ENCODE measurements at regions not wholly inside any gene's neighbourhood (a gene's known extent, or its start where the extent isn't known, plus 50 kb on each side); places are given as distances from the start of the nearest gene placed in this dataset.

DNA sequence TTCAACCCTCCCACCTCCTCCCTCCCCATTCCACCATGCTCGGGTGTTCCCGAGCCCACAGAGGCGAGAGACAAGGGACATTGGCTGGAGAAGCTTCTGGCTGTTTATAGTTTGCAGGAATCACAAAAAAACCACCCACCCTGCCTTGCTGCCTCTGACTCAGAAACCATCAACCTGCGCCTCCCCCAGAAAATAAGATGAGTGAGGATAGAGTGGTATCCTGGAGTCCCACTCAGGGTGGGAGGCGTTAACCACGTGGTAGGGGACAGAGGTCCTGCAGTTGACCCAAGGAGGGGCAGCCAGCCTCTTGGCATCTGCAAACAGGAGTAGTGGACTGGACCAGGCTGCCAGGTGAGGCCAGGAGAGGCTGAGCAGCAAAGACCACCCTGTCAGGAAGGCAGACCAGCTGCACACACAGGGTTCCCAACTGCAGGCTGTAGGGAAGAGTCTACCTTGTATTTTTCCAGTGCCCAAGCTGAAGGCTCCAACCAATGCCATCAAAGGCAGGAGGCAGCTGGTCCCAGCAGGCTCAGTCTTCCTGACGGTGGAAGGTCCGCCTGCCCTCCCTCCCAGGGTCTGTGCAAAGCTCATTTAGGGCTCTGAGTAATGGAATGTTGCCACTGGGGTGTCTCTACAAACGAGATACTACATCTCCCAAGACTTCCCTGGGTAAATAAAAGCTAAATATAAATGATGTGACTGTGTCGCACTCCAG, 201.5 kb upstream of the TNRC6C start:
- Histone ChIP-seq H3K36me3 (ENCODE audit: low read length) (no peaks in the 10 kb centered on the region), H3K79me2 (ENCODE audit: insufficient read depth, low read length) (no peaks in the 10 kb centered on the region), H3K4me3 (ENCODE audit: insufficient read depth, low read length, poor library complexity, severe bottlenecking) (no peak overlapping the region), H3F3A (ENCODE audit: insufficient read depth) (no peaks in the 10 kb centered on the region), H4K20me1 (ENCODE audit: low read depth, low read length) (no peaks in the 10 kb centered on the region), H3K9me3 (ENCODE audit: insufficient read depth, low read length) (no peaks in the 10 kb centered on the region), H3K4me2 (ENCODE audit: low read depth, low read length, poor library complexity, severe bottlenecking) (no peak overlapping the region), H2AFZ (ENCODE audit: low read depth, low read length, severe bottlenecking) (no peak overlapping the region), H3K9ac (ENCODE audit: low read length) (no peak overlapping the region), H3K27me3 (ENCODE audit: low read length) (no peaks in the 10 kb centered on the region), H3K27ac (ENCODE audit: low read depth, low read length) (no peak overlapping the region), H3K9me2 (replicated peaks; ENCODE audit: insufficient read depth, low read length) (no peaks in the 10 kb centered on the region)
- TF ChIP-seq, protein P1, sequence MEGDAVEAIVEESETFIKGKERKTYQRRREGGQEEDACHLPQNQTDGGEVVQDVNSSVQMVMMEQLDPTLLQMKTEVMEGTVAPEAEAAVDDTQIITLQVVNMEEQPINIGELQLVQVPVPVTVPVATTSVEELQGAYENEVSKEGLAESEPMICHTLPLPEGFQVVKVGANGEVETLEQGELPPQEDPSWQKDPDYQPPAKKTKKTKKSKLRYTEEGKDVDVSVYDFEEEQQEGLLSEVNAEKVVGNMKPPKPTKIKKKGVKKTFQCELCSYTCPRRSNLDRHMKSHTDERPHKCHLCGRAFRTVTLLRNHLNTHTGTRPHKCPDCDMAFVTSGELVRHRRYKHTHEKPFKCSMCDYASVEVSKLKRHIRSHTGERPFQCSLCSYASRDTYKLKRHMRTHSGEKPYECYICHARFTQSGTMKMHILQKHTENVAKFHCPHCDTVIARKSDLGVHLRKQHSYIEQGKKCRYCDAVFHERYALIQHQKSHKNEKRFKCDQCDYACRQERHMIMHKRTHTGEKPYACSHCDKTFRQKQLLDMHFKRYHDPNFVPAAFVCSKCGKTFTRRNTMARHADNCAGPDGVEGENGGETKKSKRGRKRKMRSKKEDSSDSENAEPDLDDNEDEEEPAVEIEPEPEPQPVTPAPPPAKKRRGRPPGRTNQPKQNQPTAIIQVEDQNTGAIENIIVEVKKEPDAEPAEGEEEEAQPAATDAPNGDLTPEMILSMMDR (IDR thresholded peaks at IDR 0.05; ENCODE audit: insufficient read depth, low read length, poor library complexity, severe bottlenecking), result no peak

DNA sequence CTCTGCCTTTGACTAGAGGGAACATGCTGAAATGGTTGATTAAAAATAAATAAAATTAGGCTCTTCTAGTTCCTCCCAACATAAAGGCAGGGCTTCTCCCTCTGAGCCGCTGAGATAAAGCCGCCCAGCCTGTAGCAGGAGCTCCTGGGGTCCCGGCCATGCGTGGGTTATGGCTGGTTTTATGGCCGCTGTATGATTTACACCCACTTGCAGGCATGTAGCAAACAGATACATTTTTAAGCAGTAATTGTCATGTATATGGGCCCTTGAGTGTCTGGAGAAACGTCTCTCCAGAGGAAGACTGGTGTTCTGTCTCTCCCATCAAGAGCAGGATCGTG, 201.0 kb upstream of the TNRC6C start:
- no peak overlapping the region for H3K4me2 ChIP-seq (ENCODE audit: low read depth, low read length, poor library complexity, severe bottlenecking)
- no peaks in the 10 kb centered on the region for H4K20me1 ChIP-seq (ENCODE audit: low read depth, low read length)
- no peaks in the 10 kb centered on the region for H3K9me2 ChIP-seq (replicated peaks; ENCODE audit: insufficient read depth, low read length)
- TF ChIP-seq, protein P1 (IDR thresholded peaks at IDR 0.05; ENCODE audit: insufficient read depth, low read length, poor library complexity, severe bottlenecking), result no peak
- no peak for TF ChIP-seq EZH2phosphoT487 (conservative IDR thresholded peaks at IDR 0.05; ENCODE audit: low read length)
- H2AFZ ChIP-seq (ENCODE audit: low read depth, low read length, severe bottlenecking), result no peak overlapping the region
- no peak overlapping the region for H3K4me3 ChIP-seq (ENCODE audit: insufficient read depth, low read length, poor library complexity, severe bottlenecking)
- H3K27me3 ChIP-seq (ENCODE audit: low read length), result no peaks in the 10 kb centered on the region
- H3K9me3 ChIP-seq (ENCODE audit: insufficient read depth, low read length), result no peaks in the 10 kb centered on the region
- no peaks in the 10 kb centered on the region for H3F3A ChIP-seq (ENCODE audit: insufficient read depth)
- H3K9ac ChIP-seq (ENCODE audit: low read length), result no peak overlapping the region
- no peaks in the 10 kb centered on the region for H3K79me2 ChIP-seq (ENCODE audit: insufficient read depth, low read length)
- H3K36me3 ChIP-seq (ENCODE audit: low read length), result no peaks in the 10 kb centered on the region
- no peak overlapping the region for H3K27ac ChIP-seq (ENCODE audit: low read depth, low read length)

DNA sequence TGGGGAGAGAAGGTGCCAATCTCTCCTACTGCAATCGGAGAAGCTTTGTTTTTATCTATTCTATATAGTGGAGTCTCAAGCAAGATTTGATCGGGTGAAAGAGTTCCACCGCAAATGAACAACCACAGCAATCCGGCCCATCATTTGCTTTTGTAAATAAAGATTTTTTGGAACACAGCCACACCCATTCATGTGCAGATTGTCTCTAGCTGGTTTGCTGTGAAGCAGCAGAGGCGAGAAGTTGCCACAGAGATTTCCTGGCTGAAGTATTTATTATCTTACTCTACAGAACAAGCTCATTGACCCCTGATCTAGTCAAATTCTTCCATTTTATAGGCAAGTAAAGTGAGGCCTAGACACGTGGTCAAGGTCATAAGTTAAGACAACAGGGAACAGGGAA, 195.5 kb upstream of the TNRC6C start:
- no peaks in the 10 kb centered on the region for H3K79me2 ChIP-seq (ENCODE audit: insufficient read depth, low read length)
- no peaks in the 10 kb centered on the region for H3K9me2 ChIP-seq (replicated peaks; ENCODE audit: insufficient read depth, low read length)
- TF ChIP-seq, protein P1 (IDR thresholded peaks at IDR 0.05; ENCODE audit: insufficient read depth, low read length, poor library complexity, severe bottlenecking), result no peak
- no peak for TF ChIP-seq EZH2phosphoT487 (conservative IDR thresholded peaks at IDR 0.05; ENCODE audit: low read length)
- H3K9me3 ChIP-seq (ENCODE audit: insufficient read depth, low read length), result no peaks in the 10 kb centered on the region
- no peak overlapping the region for H3K4me3 ChIP-seq (ENCODE audit: insufficient read depth, low read length, poor library complexity, severe bottlenecking)
- H3F3A ChIP-seq (ENCODE audit: insufficient read depth), result no peaks in the 10 kb centered on the region
- H3K4me2 ChIP-seq (ENCODE audit: low read depth, low read length, poor library complexity, severe bottlenecking), result no peak overlapping the region
- H3K27me3 ChIP-seq (ENCODE audit: low read length), result no peaks in the 10 kb centered on the region
- no peak overlapping the region for H3K9ac ChIP-seq (ENCODE audit: low read length)
- H3K36me3 ChIP-seq (ENCODE audit: low read length), result no peaks in the 10 kb centered on the region
- H3K27ac ChIP-seq (ENCODE audit: low read depth, low read length), result no peak overlapping the region
- no peak overlapping the region for H2AFZ ChIP-seq (ENCODE audit: low read depth, low read length, severe bottlenecking)
- H4K20me1 ChIP-seq (ENCODE audit: low read depth, low read length), result no peaks in the 10 kb centered on the region
